PC-3 (cell line): ENCODE measurements at regions not wholly inside any gene's neighbourhood (a gene's known extent, or its start where the extent isn't known, plus 50 kb on each side); places are given as distances from the start of the nearest gene placed in this dataset.

Source experiments
- CTCF ChIP-seq: fragments of 300-600 bp; sonication (generic); conservative IDR thresholded peaks from 2 replicates; pipeline ENCODE4 v1.5.1; 2017; ENCODE audit warnings: antibody characterized with exemption, low read depth, mild to moderate bottlenecking, low read length
- EZH2phosphoT487 ChIP-seq: fragments of 300-600 bp; sonication (generic); IDR thresholded peaks from 2 replicates; pipeline ENCODE4 v1.6.1; 2018; ENCODE audit warnings: mild to moderate bottlenecking, antibody characterized with exemption, low read length, borderline replicate concordance

GRCh38 chr10:20396205-20396604 lies 500.9 kb downstream of the NEBL start:
- no peak for TF ChIP-seq CTCF
- TF ChIP-seq EZH2phosphoT487, result no peak
